HG03521 (cell line): ENCODE measurements at regions not wholly inside any gene's neighbourhood (a gene's known extent, or its start where the extent isn't known, plus 50 kb on each side); places are given as distances from the start of the nearest gene placed in this dataset.
"Not testable (repeated sequence)": the region's sequence is repeated elsewhere in the genome, so short reads cannot be mapped to it uniquely, and the experiment has no call there.

ENCODE experiments used
- ATAC-seq: cut with Tn5 transposase; IDR thresholded peaks from one replicate; pipeline ENCODE4 v1.9.1; 2021; ENCODE audit warnings: mild to moderate bottlenecking, moderate library complexity; ENCODE audit not compliant: unreplicated experiment

DNA sequence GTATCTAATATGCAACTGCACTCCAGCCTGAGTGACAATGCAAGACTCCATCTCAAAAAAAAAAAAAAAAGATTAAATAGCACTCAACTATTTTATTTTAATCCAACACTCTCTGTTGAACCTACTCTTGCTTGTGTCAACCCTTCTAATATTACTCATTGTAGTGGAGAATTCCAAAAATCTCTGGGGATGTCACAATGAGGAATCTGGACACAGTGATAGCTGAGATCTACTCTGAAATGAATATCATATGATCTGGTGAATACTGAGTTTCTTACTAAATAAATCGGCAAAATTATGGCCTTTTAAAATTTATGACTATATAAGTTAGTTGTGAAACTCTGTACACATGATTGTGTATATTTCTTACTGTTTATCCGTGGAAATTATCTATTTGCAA lies 418.2 kb downstream of the BCAT1 start:
- no peak for ATAC-seq

DNA sequence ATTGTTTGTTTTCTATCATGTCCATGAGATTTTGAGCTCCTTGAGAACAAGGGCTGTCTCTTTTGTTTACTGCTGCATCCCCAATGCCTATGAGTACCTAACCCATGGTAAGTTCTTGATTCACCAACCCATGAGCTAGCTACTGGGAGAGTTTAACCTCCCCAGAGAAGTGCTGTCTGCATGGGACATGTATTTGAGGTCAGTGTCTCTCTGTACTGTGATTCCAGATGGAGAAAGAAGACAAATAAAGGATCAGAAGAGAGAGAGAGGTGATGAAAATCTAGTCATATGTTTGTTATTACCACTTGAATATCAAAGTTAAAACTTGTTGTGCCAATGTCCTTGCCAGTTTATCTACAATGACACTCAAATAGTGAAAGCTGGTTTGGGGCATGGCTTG lies 421.8 kb downstream of the BCAT1 start:
- ATAC-seq, result no peak

GRCh38 chr12:24522736-24523135 lies 426.2 kb downstream of the BCAT1 start:
- no peak for ATAC-seq

DNA sequence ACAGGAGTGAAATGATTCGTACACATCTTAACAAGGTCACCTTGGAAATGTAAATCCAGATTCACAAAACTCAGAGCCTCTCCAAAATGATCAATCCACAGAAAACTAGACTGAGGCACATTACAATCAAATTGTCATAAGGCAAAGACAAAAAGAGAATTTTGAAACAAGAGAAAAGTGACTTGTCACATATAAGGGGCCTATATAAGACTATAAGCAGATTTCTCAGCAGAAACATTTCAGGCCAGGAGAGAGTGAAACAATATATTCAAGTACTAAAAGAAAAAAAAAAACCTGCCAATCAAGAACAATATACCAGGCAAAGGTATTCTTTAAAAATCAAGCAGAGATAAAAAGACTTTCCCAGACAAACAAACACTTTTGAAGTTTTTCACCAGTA lies 429.1 kb downstream of the BCAT1 start:
- no peak for ATAC-seq

DNA sequence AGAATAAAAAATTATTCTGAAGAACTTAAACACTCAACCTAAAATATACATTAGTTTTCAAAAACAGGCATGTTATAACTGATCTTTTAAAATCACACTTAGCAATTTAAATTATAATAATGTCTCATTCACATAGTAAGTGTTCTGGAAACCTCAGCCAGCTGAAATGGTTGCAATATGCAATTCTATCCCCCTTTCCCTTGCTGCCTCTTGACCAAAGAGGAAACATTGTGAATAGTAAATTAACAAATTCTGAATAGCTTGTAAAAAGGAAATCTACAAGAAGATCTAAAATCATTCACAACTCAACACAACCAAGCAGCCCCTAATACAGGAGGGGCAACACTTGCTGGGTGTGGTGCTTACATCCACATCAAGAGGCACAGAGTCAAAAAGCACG lies 431.9 kb downstream of the BCAT1 start:
- ATAC-seq, result no peak

DNA sequence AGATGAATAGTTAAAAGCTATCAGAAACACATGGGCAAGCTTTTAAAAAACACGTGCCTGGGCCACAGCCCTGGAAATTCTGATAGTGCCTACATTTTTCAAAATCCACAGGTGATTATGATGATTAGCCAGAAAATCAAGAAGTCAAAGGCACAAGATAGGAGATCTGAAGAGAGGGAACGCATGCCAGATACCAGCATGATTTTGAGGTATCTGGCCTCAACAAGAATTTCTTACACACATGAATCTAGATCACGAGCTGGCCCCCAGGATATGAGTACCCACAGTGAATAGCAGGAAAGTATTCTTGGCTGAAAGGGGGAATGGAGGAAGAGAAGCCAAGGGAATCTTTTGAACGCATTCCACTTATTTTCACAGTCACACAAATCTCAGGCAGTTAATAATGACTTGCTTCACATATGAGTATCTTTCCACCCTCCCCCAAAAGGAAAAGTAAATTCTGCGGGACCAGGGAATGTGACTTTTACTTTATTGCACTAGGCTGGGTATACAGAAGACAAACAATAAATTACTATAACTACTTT lies 438.2 kb downstream of the BCAT1 start:
- ATAC-seq, result no peak

DNA sequence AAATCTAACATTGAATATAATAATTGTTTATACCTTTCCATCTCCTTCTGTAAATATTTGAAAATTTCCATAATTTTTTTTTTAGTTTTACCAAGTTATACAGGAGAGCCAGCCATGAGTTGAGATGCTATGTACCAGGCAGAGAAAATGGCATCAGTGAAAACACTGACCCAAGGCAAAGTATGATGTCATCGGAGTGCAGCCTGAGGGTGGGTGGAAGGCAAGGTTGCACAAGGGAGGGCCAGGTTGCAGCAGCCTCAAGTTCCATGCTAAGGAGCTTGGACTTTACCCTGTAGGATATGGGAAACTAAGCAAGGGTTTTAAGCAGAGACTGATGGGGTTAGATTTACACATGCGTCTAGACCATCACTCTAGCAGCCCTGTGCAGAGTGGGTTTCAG lies 441.1 kb downstream of the BCAT1 start:
- ATAC-seq, result no peak

GRCh38 chr12:24505366-24506015 lies 443.4 kb downstream of the BCAT1 start:
- no peak for ATAC-seq

DNA sequence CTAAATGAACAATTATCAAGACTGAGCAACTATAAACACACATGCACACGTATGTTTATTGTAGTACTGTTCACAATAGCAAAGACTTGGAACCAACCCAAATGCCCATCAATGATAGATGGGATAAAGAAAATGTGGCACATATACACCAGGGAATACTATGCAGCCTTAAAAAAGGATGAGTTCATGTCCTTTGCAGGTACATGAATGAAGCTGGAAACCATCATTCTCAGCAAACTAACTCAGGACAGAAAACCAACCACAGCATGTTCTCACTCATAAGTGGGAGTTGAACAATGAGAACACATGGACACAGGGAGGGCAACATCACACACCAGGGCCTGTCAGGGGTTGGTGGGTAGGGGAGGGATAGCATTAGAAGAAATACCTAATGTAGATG lies 445.4 kb downstream of the BCAT1 start:
- ATAC-seq, result not testable (repeated sequence)

- no peak for ATAC-seq
Observed at GRCh38 chr12:24500831-24501230, 448.1 kb downstream of the BCAT1 start.

DNA sequence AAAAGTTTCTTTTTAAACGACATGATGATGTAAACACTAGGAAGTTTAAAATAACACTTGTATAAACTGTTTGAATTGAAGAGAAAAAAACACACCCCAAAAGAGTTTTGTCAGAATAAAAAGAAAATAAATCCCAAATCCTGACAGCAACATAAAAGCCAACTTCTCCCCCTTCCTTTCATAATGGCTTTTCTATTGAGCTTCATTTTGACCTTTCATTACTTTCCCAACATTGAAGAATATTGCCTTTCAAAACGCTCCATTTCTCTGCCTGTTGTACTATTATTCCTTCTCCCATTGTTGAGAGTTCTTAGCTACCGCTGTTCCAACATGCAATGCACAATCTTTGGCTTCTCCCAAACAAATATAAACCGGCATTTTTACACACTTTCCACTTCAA lies 448.5 kb downstream of the BCAT1 start:
- ATAC-seq, result no peak

GRCh38 chr12:24499151-24500146 lies 449.5 kb downstream of the BCAT1 start:
- ATAC-seq, result no peak

DNA sequence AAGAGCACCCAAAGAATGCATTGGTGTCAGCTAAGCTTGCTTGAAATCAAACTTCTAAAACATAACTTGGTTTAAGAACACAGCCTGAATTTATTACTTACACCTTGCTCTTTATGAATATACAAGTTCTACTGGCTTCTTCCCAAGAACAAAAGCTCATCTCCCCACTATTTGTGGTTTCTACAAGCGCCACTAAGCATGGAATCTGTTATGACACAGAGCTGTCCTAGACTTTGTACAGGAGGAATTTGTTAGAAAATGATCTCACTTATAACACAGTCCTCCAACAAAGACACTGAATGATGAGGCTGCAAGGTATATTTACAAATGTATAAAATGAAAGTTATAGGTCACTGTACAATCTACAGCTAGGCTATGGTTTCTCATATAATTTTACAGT lies 452.1 kb downstream of the BCAT1 start:
- no peak for ATAC-seq

DNA sequence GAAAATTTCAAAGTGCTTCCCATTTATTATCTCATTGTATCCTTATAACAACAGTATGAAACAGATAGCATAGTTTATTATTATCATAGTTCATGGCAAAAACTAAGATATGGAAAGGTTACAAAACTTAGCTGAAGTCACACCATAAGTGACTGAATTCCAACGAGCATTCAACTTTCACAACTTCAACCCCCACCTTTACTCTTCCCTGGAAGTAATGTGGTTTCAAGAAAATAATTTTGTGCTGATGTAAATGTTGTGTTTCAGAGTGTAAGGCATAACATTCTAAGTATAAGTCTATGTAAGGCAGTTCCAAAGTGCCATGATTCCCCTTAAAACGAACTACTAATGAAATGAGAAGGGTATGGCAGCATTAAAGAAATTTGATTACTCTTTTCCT lies 454.5 kb downstream of the BCAT1 start:
- ATAC-seq, result no peak

- ATAC-seq, result no peak
Observed at GRCh38 chr12:24491968-24492367, 456.9 kb downstream of the BCAT1 start.

DNA sequence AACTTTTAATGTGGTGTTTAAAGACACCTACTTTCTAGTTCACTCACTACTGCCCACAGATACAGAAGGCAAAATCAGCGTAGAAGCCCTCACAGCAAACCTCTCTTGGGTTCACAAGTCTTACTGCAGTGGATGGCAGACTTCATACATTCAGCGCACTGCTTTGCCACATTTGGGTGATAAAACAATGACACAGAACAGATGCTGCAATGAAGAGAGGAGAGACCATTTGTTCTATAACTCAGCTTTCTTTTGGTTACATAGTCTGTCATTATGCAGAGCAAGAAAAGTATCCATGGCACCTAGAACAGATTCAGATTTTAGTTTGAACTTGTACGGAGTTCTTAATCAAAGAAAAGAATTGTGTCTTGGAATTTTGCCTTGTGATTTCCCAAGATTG lies 459.0 kb downstream of the BCAT1 start:
- ATAC-seq, result no peak

- no peak for ATAC-seq
Observed at GRCh38 chr12:24488906-24489619, 459.8 kb downstream of the BCAT1 start.

DNA sequence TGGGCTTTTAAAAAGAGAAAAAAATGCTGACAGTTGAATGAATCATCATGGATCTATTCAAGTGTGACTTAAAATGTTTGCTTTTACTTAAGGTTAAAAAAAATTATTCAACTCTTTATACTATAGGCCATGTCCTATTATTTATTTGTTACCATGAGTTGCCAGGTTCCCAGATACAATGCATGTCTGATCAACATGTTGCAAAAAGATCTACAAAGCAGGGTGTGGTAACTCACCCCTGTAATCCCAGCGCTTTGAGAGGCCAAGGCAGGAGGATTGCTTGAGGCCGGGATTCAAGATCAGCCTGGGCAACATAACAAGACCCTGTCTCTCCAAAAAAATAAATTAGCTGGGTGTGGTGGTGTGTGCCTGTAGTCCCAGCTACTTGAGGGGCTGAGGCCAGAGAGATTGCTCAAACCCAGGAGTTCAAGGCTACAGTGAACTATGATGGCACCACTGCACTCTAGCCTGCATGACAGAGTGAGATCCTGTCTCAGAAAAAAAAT lies 460.8 kb downstream of the BCAT1 start:
- no peak for ATAC-seq

GRCh38 chr12:24487606-24488005 lies 461.3 kb downstream of the BCAT1 start:
- no peak for ATAC-seq

GRCh38 chr12:24483732-24484131 lies 465.2 kb downstream of the BCAT1 start:
- no peak for ATAC-seq
